ENCODE measurements at regions not wholly inside any gene's neighbourhood (a gene's known extent, or its start where the extent isn't known, plus 50 kb on each side); places are given as distances from the start of the nearest gene placed in this dataset.
"Not testable (repeated sequence)": the region's sequence is repeated elsewhere in the genome, so short reads cannot be mapped to it uniquely, and the experiment has no call there.

DNA sequence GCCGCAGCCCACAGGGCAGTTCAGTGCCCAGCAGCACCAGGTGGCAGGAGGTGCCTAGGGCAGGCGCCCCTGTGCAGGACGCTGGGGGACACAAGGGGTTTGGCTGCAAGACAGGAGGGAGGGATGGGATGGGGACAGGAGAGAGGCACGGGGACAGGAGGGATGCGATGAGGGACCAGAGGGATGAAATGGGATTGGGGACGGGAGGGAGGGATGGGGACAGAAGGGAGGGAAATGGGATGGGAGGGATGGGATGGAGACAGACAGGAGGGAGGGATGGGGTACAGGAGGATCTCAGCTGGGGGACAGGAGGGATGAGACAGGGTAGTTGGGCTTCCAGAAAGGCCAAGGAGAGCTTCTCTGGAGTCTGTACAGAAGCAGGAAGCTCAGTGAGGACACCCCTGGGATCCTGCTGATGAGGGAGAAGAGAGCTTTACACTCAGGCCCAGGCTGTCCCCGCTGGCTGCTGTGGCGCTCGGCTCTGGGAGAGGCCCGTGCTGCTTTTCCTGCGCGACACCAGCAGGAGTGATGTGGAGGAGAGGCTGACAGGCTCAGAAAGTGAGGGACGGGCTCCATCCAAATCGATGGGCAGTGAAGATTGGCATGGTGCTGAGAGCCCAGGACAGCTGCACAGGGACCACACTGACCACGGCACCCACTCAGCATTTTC, 400.8 kb downstream of the SMOC2 start:
- no peak for DNase-seq (ENCODE audit: low spot score in 2 of 2)

DNA sequence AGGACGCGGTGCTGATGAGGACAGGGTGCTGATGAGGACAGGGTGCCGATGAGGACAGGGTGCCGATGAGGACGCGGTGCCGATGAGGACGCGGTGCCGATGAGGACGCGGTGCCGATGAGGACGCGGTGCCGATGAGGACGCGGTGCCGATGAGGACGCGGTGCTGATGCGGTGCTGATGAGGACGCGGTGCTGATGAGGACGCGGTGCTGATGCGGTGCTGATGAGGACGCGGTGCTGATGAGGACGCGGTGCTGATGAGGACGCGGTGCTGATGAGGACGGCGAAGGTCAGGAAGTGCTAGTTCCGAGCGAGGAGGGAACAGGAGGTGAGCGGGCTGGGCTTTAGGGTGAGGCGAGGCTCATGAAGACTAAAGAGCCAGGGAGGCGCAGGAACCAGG, 399.9 kb downstream of the SMOC2 start:
- DNase-seq (ENCODE audit: low spot score in 2 of 2); FAIRE-seq: not testable (repeated sequence)

More for the DNA sequence above, 400.8 kb downstream of the SMOC2 start:
- no peak for FAIRE-seq

DNA sequence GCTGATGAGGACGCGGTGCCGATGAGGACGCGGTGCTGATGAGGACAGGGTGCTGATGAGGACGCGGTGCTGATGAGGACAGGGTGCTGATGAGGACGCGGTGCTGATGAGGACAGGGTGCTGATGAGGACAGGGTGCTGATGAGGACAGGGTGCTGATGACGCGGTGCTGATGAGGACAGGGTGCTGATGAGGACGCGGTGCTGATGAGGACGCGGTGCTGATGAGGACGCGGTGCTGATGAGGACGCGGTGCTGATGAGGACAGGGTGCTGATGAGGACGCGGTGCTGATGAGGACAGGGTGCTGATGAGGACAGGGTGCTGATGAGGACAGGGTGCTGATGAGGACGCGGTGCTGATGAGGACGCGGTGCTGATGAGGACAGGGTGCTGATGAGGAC, 399.3 kb downstream of the SMOC2 start:
- DNase-seq (ENCODE audit: low spot score in 2 of 2); FAIRE-seq: not testable (repeated sequence)

DNA sequence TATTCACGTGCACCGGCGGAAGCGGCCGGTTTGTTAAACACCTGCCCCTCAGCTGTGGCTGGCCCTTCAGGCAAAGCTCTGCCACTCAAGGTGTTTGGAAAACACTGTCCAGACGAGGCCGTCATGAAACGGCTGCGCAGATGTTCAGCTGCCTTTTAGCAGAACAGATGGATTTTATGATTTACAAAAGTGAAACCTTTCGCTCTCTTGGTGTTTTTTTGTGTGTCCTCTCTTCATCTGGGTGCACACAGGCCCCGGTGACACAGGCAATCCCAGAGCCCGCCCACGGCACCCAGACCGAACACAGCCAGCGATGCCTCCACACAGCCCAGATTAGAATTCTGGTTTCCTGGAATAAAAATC, 397.0 kb downstream of the SMOC2 start:
- DNase-seq (ENCODE audit: low spot score in 2 of 2) (peak in 1 of 2 donors; percentile 51), FAIRE-seq (no peak)

DNA sequence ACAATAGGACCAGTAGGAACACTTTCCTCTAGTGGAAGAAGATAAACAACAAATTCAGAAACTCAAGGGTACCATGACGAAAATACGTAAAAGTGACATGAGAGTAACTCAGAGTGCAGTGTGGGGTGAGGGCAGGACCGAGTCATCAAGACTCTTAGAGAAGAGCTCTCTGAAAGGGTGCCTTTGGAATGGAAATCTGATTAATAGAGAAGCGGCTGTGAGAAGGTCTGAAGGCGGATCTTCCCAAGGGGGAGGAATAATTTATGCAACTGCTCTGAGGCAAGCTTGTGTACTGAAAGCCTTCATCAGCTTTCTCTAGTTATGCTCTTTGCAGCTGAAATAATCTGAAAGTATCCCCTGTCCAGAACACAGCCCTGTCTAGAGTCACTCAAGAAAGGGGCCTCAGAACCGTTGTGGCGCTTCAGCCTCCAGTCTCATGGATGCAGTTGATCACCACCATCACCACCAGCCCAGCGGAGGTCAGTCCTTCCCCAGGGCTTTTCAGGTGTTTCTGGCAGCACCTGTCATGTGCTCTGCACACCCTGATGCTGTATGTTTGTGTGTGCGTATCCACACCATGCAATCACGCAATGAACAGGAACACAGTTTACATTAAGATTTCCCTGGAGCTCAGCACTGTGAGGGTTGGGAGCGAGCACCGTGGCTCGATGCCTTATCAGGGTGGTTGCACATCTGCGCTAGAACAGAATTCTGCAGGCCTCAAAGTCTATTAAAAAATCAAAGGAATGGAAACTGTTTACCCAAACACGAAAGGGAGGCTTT, 396.5 kb downstream of the SMOC2 start:
- FAIRE-seq (no peak), DNase-seq (ENCODE audit: low spot score in 2 of 2) (no peak)

DNA sequence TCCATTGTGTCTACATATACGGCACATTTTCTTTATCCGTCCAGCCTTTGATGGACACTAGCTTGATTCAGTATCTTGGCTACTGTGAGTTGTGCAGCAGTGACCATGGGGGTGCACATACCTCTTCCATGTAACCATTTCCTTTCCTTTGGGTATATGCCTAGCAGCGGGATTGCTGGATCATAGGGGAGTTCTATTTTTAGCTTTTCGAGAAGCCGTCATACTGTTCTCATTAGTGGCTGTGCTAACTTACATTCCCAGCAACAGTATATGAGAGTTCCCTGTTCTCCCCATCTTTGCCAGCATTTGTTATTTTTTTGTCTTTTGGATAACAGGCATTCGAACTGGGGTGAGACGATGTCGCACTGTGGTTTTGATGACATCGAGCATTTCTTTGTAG, 395.0 kb downstream of the SMOC2 start:
- no peak for DNase-seq (ENCODE audit: low spot score in 2 of 2)
- no peak for FAIRE-seq

DNA sequence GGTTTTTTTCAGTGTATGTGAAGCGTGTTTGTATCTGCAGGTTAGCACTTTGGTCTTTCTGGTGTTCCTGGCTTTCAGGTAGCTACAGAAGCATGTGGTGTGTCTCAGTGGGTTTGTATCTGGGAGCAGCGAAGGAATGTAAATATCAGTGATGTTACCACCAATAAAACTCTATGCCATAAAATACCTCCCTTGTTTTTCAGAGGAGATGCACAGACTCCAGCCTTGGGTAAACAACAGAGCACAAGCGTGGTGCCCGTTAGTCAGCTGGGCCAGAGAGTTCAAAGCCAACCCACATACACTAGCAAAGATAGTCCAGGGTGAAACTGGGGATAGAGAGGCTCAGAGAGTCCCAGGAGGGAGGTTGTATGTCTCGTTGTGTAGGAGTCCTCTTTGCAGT, 393.8 kb downstream of the SMOC2 start:
- DNase-seq (ENCODE audit: low spot score in 2 of 2), result no peak
- no peak for FAIRE-seq

DNA sequence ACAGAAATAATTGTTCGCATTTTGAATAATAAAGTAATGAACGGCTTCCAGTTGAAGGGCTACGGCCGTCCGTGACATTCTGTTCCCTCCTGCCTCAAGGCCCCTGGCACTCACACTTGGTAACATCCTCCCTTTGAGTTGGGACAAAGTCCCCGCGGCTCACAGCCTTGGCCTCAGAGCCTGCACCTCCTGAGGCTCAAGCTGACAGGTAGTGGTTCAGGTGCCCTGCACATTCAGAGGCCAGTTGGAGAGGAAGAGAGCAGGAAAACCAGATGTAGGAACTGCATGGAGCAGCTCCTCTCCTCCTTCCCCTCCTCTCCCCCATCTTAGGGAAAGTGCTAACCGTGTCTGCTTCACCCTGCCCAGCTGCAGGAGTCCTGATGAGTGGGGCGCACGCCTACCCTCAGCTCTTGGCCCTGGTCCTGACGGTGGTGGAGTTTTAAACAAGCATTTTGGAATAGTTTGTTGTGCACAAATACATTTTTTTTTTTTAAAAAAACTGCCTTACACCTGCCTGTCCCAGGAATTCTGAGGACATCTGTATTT, 393.1 kb downstream of the SMOC2 start:
- DNase-seq (ENCODE audit: low spot score in 2 of 2), result no peak
- no peak for FAIRE-seq

DNA sequence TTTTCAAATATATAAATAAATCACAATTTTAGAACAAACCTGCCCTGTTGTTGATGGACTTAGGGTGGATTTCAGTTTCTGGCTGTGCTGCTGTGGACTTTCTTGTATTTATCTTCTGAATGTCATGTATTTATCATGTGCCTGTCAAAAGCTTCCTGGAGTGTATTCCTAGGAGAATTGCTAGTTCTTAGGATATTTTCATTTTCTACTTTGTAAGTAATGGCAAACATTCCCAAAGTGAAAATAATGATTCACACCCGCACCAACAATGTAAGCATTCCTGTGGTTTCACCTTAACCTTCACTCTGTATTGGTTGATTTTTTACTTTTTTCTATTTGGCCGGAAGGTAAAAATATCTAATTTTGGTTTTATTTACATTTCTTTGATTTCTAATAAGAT, 387.8 kb downstream of the SMOC2 start:
- DNase-seq (ENCODE audit: low spot score in 2 of 2), result no peak
- FAIRE-seq, result no peak

DNA sequence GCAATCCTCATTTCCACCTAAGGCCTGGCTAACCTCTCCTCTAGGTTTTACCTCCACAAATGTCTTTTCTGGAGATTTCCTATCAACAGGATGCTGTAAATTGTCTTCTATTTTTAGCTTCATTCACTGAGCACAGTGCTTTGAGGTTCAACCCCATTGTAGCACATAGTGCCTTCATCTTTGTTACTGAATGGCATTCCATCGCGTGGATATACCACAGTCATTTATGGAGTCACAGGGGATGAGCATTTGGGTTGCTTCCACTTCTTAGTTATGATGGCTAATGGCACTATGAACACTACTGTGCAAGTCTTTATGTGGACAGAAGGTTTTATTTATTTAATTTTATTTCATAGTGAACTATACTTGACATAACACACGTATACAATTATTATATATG, 387.1 kb downstream of the SMOC2 start:
- FAIRE-seq (no peak), DNase-seq (ENCODE audit: low spot score in 2 of 2) (no peak)

DNA sequence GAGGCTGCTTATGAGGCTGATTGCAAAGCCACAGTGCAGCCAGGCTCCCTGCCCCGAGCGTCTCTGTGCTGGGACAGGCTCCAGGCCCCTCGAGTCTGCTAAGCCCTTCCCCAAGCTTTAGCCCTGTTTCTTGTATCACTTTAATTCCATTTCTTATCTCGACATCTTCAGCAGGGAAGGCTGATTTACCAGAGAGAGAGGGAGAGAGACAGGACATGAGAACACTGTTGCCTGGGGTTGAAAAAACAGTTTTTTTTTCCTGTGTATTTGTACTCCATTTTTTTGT, 386.5 kb downstream of the SMOC2 start:
- no peak for DNase-seq (ENCODE audit: low spot score in 2 of 2)
- no peak for FAIRE-seq

DNA sequence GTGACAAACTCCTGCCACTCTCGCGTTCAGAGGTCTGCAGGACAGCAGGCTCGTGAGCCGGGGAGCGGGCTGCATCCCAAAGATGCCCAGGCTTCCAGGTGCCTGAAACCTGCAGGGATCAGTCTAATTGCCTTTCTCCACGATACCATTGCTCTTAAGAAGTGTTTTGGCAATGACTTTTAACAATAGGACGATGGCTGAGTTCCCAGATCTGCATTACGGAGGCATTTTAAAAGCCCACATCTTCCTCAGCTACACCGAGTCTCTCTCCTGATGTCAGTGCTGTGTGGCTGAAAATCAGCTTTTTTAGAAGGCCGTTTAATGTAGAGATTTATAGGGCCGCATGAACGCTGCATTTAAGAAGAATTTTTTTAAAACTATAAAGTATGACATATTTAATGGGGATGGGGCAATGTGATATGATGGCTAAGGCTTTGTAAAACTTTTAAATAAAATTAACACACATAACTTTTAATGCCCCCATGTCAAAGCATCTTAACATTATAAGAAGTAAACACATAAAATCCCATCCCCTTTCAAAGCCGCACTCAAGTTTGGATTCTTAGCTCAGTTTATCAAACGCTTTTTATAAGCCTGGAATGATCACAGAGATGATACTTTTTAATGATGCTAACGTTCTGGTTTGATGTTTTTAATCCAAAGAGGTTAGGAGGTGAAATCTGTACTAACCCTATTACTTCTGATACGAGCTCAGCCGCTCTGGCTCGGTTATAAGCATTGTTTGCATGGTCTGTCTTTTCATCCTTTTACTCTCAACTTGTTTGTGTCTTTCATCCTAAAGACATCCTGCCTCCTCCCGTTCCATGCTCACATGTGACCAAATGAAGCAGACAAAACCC, 386.0 kb downstream of the SMOC2 start:
- FAIRE-seq, result no peak
- DNase-seq (ENCODE audit: low spot score in 2 of 2), result no peak

DNA sequence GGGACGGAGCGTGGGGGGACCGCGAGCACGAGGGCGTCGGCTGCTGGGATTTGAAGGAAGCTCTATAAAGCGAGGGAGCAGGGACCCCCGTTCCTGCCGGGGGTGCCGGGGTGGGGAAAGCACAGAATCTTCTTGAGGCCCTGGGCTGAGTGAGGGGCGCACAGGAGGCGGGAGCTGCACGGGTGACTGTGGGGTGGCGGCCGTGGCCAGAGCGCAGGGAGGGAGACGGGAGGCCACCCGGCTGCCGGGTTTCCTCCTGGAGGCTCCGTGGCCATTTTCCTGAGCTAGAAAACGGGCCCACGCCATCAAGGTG, 385.1 kb downstream of the SMOC2 start:
- no peak for DNase-seq (ENCODE audit: low spot score in 2 of 2)
- no peak for FAIRE-seq

DNA sequence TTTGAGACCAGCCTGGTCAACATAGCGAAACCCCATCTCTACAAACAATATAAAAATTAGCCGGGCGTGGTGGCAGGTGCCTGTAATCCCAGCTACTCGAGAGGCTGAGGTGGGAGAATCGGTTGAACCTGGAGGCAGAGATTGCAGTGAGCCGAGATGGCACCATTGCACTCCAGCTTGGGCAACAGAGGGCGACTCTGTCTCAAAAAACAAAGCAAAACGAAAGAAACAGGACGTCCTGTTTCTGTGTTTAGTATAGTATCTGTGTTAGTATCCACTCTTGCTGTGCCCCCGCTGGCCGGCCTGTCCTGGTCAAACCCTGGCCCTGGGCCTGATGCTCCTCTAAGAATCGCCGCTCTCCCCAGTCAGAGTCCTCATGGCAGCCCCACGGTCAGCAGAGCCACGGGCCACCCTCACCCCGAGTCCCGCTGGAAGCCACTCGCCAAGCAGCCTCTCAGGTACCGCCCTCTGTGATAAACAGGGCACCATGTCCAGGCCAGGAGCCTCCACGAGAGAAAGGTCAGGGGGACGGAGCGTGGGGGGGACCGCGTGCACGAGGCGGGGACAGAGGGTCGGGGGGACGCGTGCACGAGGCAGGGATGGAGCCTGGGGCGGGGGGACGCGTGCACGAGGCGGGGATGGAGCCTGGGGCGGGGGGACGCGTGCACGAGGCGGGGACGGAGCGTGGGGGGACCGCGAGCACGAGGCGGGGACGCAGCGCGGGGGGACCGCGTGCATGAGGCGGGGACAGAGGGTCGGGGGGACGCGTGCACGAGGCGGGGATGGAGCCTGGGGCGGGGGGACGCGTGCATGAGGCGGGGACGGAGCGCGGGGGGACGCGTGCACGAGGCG, 384.5 kb downstream of the SMOC2 start:
- DNase-seq (ENCODE audit: low spot score in 2 of 2) (no peak), FAIRE-seq (no peak)

DNA sequence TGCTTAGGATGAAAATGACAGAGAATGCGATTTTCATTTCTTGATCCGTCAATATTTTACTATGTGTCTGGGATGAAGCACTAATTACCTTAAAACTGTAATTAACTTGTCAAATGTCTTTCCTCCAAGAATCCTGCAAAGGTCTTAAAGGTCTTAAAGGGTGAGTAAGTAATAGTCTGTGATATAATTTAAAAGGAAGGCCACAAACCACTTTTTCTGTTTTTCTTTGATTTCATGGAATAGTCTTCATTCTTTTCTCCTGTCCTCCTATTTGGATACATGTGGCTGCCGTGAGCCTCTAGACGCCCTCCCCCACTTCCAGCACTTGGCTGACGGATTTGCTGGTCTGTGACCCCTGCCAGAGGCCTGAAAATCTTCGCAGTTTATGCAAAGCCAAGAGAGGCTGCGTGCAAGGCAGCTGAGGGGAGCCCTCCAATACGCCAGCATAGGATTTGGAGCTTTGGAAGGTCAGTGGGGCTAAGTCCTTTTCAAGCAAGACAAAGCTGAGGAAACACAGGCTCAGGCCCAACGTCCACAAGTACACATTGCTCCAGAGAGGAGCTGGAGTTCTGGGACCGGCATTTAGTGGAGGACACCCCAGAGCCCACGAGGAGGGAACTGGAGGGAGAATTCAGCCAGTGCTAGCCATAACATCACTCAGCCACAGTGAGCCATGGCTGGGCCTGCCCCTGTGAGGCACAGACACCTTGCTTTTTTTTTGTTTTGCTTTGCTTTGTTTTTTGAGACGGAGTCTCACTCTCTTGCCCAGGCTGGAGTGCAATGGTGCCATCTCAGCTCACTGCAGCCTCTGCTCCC, 382.6 kb downstream of the SMOC2 start:
- FAIRE-seq (no peak), DNase-seq (ENCODE audit: low spot score in 2 of 2) (no peak)

DNA sequence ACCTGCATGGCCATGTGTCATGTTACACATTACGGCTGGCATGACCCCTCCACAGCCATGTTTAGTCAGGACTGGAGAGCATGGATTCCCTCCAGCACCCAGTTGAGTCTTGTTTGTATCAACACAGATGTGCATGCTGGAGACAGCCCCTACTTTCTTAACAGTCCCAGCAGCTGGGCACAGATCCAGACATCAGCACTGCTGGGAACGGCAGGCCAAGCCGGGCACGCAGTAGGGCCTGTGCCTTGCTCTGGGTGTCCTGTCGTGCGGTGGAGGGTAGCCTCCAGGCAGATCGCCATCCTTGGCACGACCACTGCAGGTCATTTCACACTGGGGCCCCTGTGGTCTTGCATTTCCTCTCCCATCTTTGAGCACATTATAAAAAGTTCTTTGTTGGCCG, 381.4 kb downstream of the SMOC2 start:
- no peak for DNase-seq (ENCODE audit: low spot score in 2 of 2)

DNA sequence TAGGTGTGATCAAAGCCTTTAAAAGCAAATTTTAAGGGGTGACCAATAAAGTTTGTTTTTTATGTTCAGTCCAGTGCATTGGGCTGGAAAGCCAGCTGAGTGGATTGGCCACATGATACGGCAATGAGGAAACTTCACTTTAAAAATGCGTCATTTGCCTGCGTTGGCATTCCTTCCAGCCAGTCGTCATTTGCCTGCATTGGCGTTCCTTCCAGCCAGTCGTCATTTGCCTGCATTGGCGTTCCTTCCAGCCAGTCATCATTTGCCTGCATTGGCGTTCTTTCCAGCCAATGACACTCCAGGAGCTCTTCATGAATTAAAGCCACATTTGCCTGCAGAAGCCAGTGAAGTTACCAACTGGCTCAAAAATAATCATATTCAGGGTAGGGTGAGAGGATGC, 378.6 kb downstream of the SMOC2 start:
- DNase-seq (ENCODE audit: low spot score in 2 of 2), result no peak
- no peak for FAIRE-seq

More for the DNA sequence above, 381.4 kb downstream of the SMOC2 start:
- no peak for FAIRE-seq

DNA sequence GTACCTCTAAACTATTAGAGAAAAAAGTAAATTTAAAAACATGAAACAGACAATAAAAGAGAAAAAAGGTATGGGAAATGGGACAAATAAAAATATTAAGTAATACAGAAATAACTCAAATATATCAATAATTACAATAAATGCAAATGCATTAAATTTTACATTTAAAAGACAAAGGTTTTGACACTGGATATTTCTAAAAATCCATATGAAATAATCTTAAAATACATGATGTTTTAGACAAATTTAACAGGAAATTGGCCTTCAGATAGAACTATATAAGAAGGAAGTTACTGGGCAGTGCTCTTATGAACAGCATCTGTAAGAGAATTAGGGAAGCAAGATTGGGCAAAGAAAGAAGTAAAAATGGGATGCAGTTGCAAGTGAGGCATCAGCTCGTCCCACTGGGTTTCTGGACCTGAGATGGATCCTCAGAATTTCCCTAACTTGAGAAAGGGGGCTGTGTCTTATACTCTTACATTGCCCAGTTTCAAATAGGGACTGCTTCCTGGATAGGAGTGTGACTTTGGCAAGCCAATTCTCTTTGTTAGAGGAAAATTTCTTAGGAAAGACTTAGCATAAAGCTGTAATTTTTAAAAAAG, 376.7 kb downstream of the SMOC2 start:
- peak; percentile 63 for FAIRE-seq

DNA sequence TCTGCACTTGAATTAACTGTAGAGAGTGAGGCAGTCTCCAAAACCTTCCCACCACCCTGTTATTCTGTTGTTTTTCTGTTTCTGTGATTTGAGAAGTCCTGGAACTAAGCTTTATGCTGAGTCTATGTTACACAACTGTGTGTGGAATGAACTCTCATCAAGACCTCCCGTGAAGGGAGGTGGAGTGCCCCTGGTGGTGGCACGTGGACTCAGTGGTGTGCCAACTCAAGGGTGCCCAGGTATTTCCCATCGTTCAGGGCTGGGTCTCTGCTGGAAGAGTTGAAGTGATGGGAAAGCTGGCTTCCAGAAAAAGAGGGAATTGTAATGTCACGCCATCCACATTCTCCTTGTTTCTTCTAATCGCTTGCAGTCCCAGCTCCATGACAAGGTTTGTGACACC, 374.2 kb downstream of the SMOC2 start:
- no peak for FAIRE-seq
- DNase-seq (ENCODE audit: low spot score in 2 of 2), result no peak

More for the DNA sequence above, 376.7 kb downstream of the SMOC2 start:
- no peak for DNase-seq (ENCODE audit: low spot score in 2 of 2)

All from frontal cortex (tissue), 3 donors.